GM10266 (cell line): ENCODE measurements at regions not wholly inside any gene's neighbourhood (a gene's known extent, or its start where the extent isn't known, plus 50 kb on each side); places are given as distances from the start of the nearest gene placed in this dataset.

Experiments
- DNase-seq: peaks from one replicate; pipeline ENCODE4 v3.0.0; 2012; ENCODE audit errors: extremely low spot score
- TF ChIP-seq, protein P1 (sequence below): IDR thresholded peaks from 2 replicates; pipeline ENCODE4 v1.5.1; 2012; ENCODE audit warnings: mild to moderate bottlenecking, low read depth; ENCODE audit not compliant: control insufficient read depth, insufficient read depth; ENCODE audit errors: missing control alignments

DNA sequence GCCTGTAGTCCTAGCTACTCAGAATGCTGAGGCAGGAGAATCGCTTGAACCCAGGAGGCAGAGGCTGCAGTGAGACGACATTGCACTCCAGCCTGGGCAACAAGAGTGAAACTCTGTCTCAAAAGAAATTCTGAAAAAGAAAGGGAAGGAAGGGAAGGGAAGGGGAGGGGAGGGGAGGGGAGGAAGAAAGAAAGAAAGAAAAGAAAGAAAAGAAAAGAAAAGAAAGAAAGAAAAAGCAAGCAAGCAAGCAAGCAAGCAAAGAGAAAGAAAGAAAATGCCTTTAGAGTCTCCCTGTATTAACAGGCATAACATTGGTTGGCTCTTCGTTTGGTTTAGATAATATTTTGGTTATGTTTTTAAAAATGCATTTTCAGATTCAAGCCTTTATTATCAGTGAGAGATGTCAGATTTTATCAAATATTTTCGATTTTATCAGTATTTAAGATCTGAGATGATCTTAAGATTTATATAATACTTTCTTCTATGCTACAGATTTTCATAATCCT is 281.1 kb downstream of the NPIPA8 start:
- TF ChIP-seq, protein P1, sequence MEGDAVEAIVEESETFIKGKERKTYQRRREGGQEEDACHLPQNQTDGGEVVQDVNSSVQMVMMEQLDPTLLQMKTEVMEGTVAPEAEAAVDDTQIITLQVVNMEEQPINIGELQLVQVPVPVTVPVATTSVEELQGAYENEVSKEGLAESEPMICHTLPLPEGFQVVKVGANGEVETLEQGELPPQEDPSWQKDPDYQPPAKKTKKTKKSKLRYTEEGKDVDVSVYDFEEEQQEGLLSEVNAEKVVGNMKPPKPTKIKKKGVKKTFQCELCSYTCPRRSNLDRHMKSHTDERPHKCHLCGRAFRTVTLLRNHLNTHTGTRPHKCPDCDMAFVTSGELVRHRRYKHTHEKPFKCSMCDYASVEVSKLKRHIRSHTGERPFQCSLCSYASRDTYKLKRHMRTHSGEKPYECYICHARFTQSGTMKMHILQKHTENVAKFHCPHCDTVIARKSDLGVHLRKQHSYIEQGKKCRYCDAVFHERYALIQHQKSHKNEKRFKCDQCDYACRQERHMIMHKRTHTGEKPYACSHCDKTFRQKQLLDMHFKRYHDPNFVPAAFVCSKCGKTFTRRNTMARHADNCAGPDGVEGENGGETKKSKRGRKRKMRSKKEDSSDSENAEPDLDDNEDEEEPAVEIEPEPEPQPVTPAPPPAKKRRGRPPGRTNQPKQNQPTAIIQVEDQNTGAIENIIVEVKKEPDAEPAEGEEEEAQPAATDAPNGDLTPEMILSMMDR, result no peak
- no peak for DNase-seq

DNA sequence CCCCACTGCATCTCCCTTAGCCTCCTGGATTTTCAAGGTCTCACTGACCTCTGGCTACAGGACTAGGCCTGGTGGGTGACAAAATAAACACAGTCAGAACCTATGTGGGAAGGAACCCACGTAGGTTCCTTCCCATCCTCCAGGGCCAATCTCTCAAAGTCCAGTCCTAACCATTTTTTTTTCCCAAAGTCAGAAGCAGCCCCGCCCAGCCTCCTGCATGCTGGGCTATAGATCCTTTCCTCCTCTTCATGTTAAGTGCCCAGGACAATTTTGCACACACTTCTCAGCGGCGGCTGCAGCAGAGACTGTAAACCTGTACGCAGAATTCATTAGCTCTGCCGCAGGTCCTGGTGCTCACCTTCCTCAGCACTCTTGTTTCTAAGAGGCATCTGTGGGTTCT is 285.8 kb downstream of the NPIPA8 start:
- no peak for DNase-seq
- TF ChIP-seq, protein P1, result no peak

GRCh38 chr16:18050234-18050633 is 286.3 kb downstream of the NPIPA8 start:
- TF ChIP-seq, protein P1, result no peak
- DNase-seq, result no peak

DNA sequence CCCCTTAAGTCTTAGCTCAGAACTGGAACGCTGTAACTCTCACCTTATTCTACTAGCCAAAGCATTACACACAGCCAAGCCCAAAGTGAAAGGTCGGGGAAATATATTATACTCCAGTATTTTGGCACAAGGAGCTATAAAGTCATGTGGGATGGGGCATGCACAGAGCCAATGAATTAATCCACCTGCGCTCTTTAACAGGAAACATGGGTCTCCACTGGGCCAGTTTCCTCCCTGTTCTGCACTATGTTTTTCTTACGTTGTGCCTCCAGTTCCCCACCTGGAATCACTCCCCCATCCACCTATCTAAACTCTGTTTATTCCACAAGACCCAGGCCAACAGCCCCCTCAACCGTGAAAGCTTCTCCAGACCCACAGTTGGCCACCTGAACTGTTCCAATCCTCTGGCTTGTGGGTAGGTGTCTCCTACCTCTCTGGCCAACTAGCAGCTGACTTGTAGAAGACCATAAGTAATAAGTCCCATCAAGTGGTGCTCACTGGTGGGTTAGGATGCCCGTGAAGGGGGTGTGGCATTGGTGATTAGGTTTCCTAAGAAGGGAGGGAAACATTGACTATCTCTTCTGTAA is 286.9 kb downstream of the NPIPA8 start:
- no peak for DNase-seq
- TF ChIP-seq, protein P1, result no peak

- no peak for DNase-seq
- TF ChIP-seq, protein P1, result no peak
These were observed 287.5 kb downstream of the NPIPA8 start for GRCh38 chr16:18048853-18049546.

DNA sequence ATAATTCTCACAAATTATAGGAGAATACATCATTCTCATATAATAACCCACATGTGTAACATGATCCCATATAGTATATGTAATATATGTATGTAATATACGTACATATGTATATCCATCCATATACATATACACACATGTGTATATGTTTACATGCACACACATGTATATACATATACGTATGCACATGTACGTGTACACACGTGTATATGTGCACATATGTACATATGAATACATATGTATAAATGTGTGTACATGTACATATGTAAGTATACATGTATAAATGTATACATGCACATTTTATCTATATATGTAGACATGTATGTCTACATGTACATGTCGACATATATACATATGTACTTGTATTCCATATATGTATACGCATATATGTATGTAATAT is 288.8 kb downstream of the NPIPA8 start:
- no peak for DNase-seq
- TF ChIP-seq, protein P1, result no peak

- TF ChIP-seq, protein P1, result no peak
- DNase-seq, result no peak
These were observed 291.2 kb downstream of the NPIPA8 start for GRCh38 chr16:18045356-18045755.
